ENCODE measurements at regions not wholly inside any gene's neighbourhood (a gene's known extent, or its start where the extent isn't known, plus 50 kb on each side); places are given as distances from the start of the nearest gene placed in this dataset.

GRCh38 chr5:6872441-6873160 is 159.4 kb downstream of the TENT4A start:
- DNase-seq (ENCODE audit: low spot score), result no peak

- no peak for DNase-seq (ENCODE audit: low spot score)
These were observed 160.1 kb downstream of the TENT4A start for GRCh38 chr5:6873359-6873758.

- DNase-seq (ENCODE audit: low spot score), result peak; percentile 17
These were observed 162.1 kb downstream of the TENT4A start for GRCh38 chr5:6875376-6875775.

GRCh38 chr5:6877986-6878828 is 165.0 kb downstream of the TENT4A start:
- no peak for DNase-seq (ENCODE audit: low spot score)

- no peak for DNase-seq (ENCODE audit: low spot score)
These were observed 172.3 kb downstream of the TENT4A start for GRCh38 chr5:6885581-6885980.

- DNase-seq (ENCODE audit: low spot score), result no peak
These were observed 173.6 kb downstream of the TENT4A start for GRCh38 chr5:6886866-6887265.

GRCh38 chr5:6889030-6889429 is 175.8 kb downstream of the TENT4A start:
- DNase-seq (ENCODE audit: low spot score), result no peak

GRCh38 chr5:6899221-6899620 is 186.0 kb downstream of the TENT4A start:
- no peak for DNase-seq (ENCODE audit: low spot score)

GRCh38 chr5:6900247-6901227 is 187.3 kb downstream of the TENT4A start:
- DNase-seq (ENCODE audit: low spot score), result no peak

- DNase-seq (ENCODE audit: low spot score), result no peak
These were observed 188.9 kb downstream of the TENT4A start for GRCh38 chr5:6902094-6902493.

GRCh38 chr5:6902597-6902996 is 189.4 kb downstream of the TENT4A start:
- DNase-seq (ENCODE audit: low spot score), result no peak

GRCh38 chr5:6903934-6904333 is 190.7 kb downstream of the TENT4A start:
- DNase-seq (ENCODE audit: low spot score), result no peak

- no peak for DNase-seq (ENCODE audit: low spot score)
These were observed 191.6 kb downstream of the TENT4A start for GRCh38 chr5:6904860-6905259.

- no peak for DNase-seq (ENCODE audit: low spot score)
These were observed 192.2 kb downstream of the TENT4A start for GRCh38 chr5:6905423-6905822.

GRCh38 chr5:6905883-6906282 is 192.7 kb downstream of the TENT4A start:
- peak; percentile 14 for DNase-seq (ENCODE audit: low spot score)

- DNase-seq (ENCODE audit: low spot score), result no peak
These were observed 194.2 kb downstream of the TENT4A start for GRCh38 chr5:6907320-6907918.

- DNase-seq (ENCODE audit: low spot score), result no peak
These were observed 196.7 kb downstream of the TENT4A start for GRCh38 chr5:6909901-6910300.

GRCh38 chr5:6910950-6911349 is 197.7 kb downstream of the TENT4A start:
- DNase-seq (ENCODE audit: low spot score), result no peak

GRCh38 chr5:6914347-6914746 is 201.1 kb downstream of the TENT4A start:
- DNase-seq (ENCODE audit: low spot score), result no peak

GRCh38 chr5:6915574-6915973 is 202.3 kb downstream of the TENT4A start:
- no peak for DNase-seq (ENCODE audit: low spot score)

GRCh38 chr5:6918255-6918654 is 205.0 kb downstream of the TENT4A start:
- no peak for DNase-seq (ENCODE audit: low spot score)

Data from SW480 (cell line).